Pulmonary artery endothelial cell (primary cell): ENCODE measurements at regions not wholly inside any gene's neighbourhood (a gene's known extent, or its start where the extent isn't known, plus 50 kb on each side); places are given as distances from the start of the nearest gene placed in this dataset.
"Not testable (repeated sequence)": the region's sequence is repeated elsewhere in the genome, so short reads cannot be mapped to it uniquely, and the experiment has no call there.

ENCODE experiments used
- DNase-seq: peaks from one replicate; pipeline ENCODE4 v3.0.0-alpha.2; 2011; ENCODE audit warnings: low read depth, low spot score

GRCh38 chr16:65406933-65407332 is 285.1 kb upstream of the CDH11 start:
- DNase-seq: no peak

DNA sequence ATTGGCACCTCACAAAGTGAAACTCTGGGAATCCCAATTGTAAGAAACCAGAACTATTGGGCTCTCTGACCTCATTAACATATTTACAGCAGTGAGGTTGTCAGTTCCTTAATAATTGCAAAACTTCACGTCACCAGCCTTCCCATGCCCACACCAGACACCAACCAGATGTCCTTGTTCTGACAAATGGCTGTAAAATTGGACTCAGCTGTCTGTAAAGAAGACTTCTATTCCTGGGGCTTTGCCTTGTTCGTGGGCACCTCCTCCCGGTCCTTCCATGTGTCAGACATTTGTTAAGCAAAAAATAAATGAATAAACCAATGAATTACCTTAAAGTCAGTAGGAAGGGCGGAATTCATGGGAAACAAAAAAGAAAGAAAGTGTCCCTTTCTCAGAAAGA is 284.3 kb upstream of the CDH11 start:
- no peak for DNase-seq

- no peak for DNase-seq
Measured at GRCh38 chr16:65394281-65394680, 272.4 kb upstream of the CDH11 start.

DNA sequence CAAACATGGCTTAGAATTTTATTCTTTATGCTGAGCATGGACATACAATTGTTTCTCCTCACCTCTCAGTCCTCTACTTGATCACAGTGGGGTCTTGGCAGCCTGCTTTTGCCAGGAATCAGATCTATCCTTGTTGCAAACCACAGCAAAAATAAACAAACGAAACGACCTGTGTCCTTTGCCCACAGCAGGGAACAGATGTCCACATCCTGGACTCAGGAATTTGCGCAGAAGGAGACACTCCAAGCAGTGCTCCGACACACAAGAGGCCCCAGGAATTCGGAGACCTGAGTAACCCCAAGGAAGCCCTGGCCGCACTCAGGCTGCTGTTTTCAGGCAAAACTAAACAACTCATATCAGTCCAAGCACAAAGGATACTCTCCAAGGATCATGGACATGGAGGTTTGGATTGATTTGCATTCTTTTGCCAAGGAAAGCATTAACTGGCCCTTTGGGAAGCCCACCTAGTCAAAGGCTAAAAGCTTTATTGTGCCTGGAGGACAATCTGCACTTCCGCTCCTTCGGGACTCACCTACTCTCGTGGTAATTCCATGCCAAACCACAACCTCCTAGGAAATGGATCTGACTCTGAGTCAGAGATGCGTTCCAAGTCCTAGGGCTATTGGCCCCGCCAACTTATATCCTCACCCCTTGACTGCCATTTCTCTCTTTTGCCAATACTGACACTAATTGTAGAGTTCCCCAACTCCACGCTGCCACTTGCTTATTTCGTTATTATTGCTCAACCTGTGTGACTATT is 271.1 kb upstream of the CDH11 start:
- DNase-seq: no peak

DNA sequence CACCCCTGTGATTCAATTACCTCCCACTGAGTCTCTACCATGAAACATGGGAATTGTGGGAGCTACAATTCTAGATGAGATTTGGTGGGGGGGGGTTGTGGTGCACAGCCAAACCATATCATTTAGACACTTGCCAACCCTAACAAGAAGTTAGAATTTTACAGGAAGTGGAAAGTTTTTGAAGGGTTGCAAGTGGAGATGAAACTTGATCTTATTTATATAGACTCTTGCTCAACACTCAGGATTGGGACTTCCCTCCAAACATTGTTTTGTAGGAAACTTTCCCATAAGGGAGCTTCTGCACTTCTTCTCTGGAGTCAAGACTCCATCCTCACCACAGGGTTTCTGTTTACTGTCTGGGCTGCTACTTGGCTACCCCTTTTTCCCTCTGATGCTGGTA is 266.7 kb upstream of the CDH11 start:
- DNase-seq: no peak

DNA sequence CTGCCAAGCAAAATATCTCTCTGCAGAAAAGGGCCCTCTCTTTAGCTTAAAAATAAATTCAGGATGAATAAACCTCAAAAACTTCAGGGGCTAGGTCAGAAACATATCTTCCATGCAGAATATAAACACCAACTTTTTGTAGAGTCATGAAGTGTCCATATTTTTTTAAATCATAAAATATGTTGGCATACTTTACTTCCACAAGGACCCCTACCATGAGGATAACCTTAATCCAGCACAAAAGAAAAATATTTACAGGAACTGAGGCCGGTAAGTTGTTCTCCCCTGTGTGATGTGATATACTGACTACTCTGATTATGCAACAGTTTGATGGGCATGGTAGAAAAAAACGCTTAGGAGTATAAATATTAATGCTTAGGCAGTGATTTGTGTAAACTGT is 264.8 kb upstream of the CDH11 start:
- DNase-seq: no peak

GRCh38 chr16:65384441-65384840 is 262.6 kb upstream of the CDH11 start:
- no peak for DNase-seq

GRCh38 chr16:65377195-65377594 is 255.3 kb upstream of the CDH11 start:
- no peak for DNase-seq

- DNase-seq: no peak
Measured at GRCh38 chr16:65376601-65377000, 254.7 kb upstream of the CDH11 start.

GRCh38 chr16:65375651-65376050 is 253.8 kb upstream of the CDH11 start:
- DNase-seq: no peak

DNA sequence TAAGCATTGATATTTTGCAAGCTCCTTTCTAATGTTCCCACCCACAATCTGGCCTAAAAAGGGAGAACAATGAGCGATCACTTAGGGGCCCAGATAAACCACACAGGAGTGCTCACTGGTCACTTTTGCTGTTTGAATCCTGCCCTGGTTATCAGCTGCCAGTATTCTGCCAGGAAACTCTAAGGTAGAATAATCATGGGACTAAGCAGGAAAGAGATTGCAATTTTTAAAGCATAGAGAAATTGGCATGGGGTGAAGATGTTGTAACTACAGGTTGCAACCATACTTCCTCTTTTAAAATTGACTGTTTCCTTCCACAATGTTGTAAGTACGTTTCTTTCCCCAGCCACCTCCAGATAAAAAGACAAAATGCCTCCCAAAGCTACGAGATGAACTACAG is 251.2 kb upstream of the CDH11 start:
- no peak for DNase-seq

- DNase-seq: no peak
Measured at GRCh38 chr16:65372171-65372570, 250.3 kb upstream of the CDH11 start.

- DNase-seq: no peak
Measured at GRCh38 chr16:65365732-65366715, 244.2 kb upstream of the CDH11 start.

GRCh38 chr16:65356721-65357120 is 234.9 kb upstream of the CDH11 start:
- not testable (repeated sequence) for DNase-seq

DNA sequence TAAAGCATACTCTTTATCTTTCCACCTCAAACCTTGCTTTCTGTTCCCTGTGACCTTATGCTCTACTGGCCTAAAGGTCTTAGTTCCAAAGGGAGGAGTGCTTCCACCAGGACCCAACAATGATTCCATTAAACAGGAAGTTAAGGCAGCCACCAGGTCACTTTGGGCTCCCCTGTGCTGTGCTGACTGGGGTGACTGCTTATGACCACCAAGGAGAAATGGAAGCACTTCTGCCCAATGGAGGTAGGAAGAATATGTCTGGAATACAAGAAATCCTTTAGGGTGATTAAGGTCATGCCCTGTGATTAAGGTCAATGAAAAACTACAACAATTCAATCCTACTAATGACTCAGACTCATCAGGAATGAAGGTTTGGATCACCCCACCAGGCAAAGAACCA is 233.8 kb upstream of the CDH11 start:
- DNase-seq: no peak

DNA sequence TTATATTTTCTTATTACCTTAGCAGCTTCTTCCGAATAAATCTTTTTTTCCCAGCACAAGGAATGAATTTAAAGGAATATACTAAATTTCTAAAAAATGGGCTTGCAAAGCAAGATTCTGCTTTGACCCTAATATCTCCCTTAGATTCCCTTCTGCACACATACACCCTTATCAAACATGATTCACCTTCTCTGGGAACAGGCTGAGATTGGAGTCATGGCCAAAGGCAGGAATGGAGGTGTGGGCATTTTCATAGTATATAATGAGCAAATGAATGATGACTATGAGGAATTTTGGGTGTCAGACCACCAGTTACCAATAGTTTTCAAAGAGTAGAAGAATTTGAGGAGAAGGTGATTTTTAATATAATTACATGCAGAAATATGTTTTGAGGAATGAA is 231.3 kb upstream of the CDH11 start:
- no peak for DNase-seq

DNA sequence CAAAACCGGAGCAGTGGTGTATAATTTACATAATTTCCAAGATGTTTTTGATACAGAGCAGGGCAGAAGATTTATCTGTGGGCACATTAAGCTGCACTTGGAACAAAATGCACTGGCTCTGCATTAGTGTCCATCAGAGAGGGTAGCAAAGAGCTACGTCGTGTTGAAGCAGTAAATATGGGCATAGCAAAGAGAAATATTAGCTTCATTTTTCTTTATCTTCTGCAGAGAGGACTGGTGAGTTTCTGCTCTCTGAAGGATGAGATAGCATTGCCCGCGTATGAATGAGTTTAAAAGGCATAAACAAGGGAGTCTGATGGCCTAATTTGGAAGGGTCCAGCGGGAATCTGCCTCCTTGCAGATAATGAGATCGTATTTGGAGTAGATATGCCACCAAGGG is 227.8 kb upstream of the CDH11 start:
- no peak for DNase-seq

GRCh38 chr16:65343556-65343955 is 221.7 kb upstream of the CDH11 start:
- no peak for DNase-seq

GRCh38 chr16:65342231-65342866 is 220.5 kb upstream of the CDH11 start:
- no peak for DNase-seq

DNA sequence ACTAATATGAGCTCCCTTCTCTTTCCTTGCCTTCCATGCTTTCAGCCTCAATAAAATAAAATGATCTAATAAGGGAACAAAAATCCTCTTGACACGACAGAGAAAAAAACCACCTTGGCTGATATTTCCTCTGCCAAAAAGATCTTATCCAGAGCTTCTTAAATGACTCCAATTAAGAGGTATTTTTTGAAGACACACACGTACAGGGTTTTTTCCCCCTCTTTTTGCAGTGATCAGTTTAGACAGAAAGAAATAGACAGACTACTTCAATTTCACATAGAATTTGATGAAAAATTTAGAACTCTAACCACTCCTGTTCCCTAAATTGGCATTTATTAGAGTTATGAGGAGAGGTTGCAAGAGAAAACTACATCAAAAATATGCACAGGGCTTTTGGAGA is 217.2 kb upstream of the CDH11 start:
- DNase-seq: no peak

GRCh38 chr16:65336160-65336559 is 214.3 kb upstream of the CDH11 start:
- DNase-seq: no peak

DNA sequence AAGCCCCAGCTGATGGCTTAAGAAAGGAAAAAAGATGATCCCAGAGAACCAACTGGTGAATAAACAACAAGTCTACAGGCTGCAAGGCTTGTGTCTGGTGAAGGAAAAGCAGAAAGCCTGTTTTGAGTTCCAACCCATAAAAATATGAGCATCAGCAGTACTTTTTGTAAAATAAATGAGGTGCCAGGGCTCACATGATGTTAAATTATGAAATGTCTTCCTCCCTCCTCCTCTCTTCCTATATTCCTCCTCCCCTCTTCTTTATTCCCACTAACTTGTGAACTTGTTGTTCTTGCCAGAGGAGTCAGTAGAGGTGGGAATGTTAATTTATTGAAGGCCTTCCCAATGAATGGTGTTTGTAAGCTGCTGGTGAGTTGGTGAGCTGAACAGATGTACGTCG is 212.2 kb upstream of the CDH11 start:
- DNase-seq: no peak
